ENCODE measurements at regions not wholly inside any gene's neighbourhood (a gene's known extent, or its start where the extent isn't known, plus 50 kb on each side); places are given as distances from the start of the nearest gene placed in this dataset.

- Histone ChIP-seq H3K27ac (replicated peaks) (no peak overlapping the region), H3K27me3 (ENCODE audit: insufficient read depth, poor library complexity, severe bottlenecking) (no peaks in the 10 kb centered on the region), H3K4me3 (replicated peaks; ENCODE audit: insufficient read depth, low read length) (no peak overlapping the region)
- no peak for DNase-seq (ENCODE audit: low read depth in 1 of 2, low spot score in 1 of 2)
- TF ChIP-seq POLR2AphosphoS5 (IDR thresholded peaks at IDR 0.05; ENCODE audit: low read depth) (no peak), REST (IDR thresholded peaks at IDR 0.05; ENCODE audit: insufficient replicate concordance, low read depth) (no peak), GABPA (IDR thresholded peaks at IDR 0.05; ENCODE audit: low read depth) (no peak), SPI1 (IDR thresholded peaks at IDR 0.05; ENCODE audit: borderline replicate concordance, low read depth) (no peak), CTCF (IDR thresholded peaks at IDR 0.05; ENCODE audit: insufficient read depth, low read length) (no peak)
Observed at GRCh38 chr2:18988631-18989232, 369.7 kb downstream of the OSR1 start.

DNA sequence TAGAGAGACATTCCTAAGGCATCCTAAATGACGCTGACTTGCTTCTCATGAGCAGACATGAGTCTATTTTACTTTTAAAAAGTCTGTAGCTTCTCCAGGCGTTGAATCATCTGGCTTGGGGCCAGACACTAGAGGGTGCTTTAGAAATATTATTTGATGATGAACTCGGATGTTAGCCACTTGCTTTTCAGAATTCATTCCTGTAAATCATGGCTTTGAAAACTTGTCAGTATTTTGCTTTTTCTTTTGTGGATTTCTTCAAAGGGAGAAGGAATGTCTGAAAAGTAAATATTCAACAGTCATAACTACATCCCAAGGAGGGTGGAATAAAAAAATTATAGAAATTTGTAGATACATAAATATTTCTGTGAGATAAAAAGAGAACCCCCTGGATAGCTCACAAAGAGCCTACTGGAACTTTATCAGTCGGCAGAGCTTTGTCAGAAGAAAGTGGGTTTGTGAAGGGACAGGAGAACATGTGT is 370.8 kb downstream of the OSR1 start:
- H3K27me3 ChIP-seq (ENCODE audit: insufficient read depth, poor library complexity, severe bottlenecking) = no peaks in the 10 kb centered on the region
- no peak for DNase-seq (ENCODE audit: low read depth in 1 of 2, low spot score in 1 of 2)
- no peak overlapping the region for H3K4me3 ChIP-seq (replicated peaks; ENCODE audit: insufficient read depth, low read length)
- H3K27ac ChIP-seq (replicated peaks) = no peak overlapping the region
- TF ChIP-seq CTCF (IDR thresholded peaks at IDR 0.05; ENCODE audit: insufficient read depth, low read length) (no peak), SPI1 (IDR thresholded peaks at IDR 0.05; ENCODE audit: borderline replicate concordance, low read depth) (no peak), REST (IDR thresholded peaks at IDR 0.05; ENCODE audit: insufficient replicate concordance, low read depth) (no peak), POLR2AphosphoS5 (IDR thresholded peaks at IDR 0.05; ENCODE audit: low read depth) (no peak), GABPA (IDR thresholded peaks at IDR 0.05; ENCODE audit: low read depth) (no peak)

- DNase-seq (ENCODE audit: low read depth in 1 of 2, low spot score in 1 of 2) = no peak
- H3K27me3 ChIP-seq (ENCODE audit: insufficient read depth, poor library complexity, severe bottlenecking) = no peaks in the 10 kb centered on the region
- no peak overlapping the region for H3K27ac ChIP-seq (replicated peaks)
- no peak for TF ChIP-seq REST (IDR thresholded peaks at IDR 0.05; ENCODE audit: insufficient replicate concordance, low read depth)
- no peak for TF ChIP-seq GABPA (IDR thresholded peaks at IDR 0.05; ENCODE audit: low read depth)
- TF ChIP-seq POLR2AphosphoS5 (IDR thresholded peaks at IDR 0.05; ENCODE audit: low read depth) = no peak
- TF ChIP-seq CTCF (IDR thresholded peaks at IDR 0.05; ENCODE audit: insufficient read depth, low read length) = no peak
- no peak for TF ChIP-seq SPI1 (IDR thresholded peaks at IDR 0.05; ENCODE audit: borderline replicate concordance, low read depth)
- H3K4me3 ChIP-seq (replicated peaks; ENCODE audit: insufficient read depth, low read length) = no peak overlapping the region
Observed at GRCh38 chr2:18987016-18987415, 371.4 kb downstream of the OSR1 start.
